ENCODE measurements at regions not wholly inside any gene's neighbourhood (a gene's known extent, or its start where the extent isn't known, plus 50 kb on each side); places are given as distances from the start of the nearest gene placed in this dataset.

DNA sequence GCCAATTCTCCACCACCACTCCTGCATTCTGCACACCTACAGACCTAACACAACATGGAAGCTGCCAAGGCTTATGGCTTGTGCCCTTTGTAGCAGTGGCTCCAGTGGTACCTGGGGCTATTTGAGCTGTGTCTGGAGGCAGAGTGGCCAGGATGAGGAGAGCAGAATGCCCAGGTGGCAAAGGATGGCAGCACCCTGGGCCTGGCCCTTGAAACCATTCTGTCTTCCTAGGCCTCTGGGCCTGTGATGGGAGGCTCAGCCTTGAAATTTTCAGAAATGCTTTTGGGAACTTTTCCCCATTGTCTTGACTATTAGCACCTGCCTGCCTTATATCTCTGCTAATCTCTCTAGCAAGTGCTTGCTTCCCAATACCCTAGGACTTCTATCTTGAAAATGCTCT, 241.7 kb downstream of the TMEM167A start:
- Histone ChIP-seq H4K20me1 (ENCODE audit: insufficient read depth, low read length) (no peaks in the 10 kb centered on the region), H3K27ac (ENCODE audit: extremely low read length, insufficient read depth, low read length) (no peak overlapping the region), H3K4me3 (replicated peaks in 1 of 3; ENCODE audit: insufficient read depth in 1 of 3, low read depth in 2 of 3, low read length in 3 of 3) (no peak overlapping the region), H3K9me3 (ENCODE audit: low read length) (peaks cover 12% of the 10 kb centered on the region; the same call in 1 of the 2 replicates), H3K9ac (ENCODE audit: insufficient read depth, low read depth, low read length) (no peak overlapping the region), H2AFZ (ENCODE audit: low read length) (no peak overlapping the region), H3K4me1 (ENCODE audit: insufficient read depth, low read length) (no peaks in the 10 kb centered on the region), H3K4me2 (ENCODE audit: low read depth, low read length) (no peak overlapping the region), H3K79me2 (ENCODE audit: insufficient read depth, low read length) (no peaks in the 10 kb centered on the region), H3K27me3 (ENCODE audit: control insufficient read depth in 1 of 2, insufficient read depth in 2 of 2, low read length in 2 of 2) (no peaks in the 10 kb centered on the region), H3K36me3 (replicated peaks in 1 of 2; ENCODE audit: control insufficient read depth in 1 of 2, insufficient read depth in 2 of 2, low read length in 2 of 2) (no peaks in the 10 kb centered on the region)
- BruUV-seq (replicated peaks) = no TSS peak
- in situ Hi-C loops (cut with HindIII; ENCODE audit: extremely low pct_ligation_motif_present, low pct_unique_long_range_greater_than_20kb) = no loop called here
- ATAC-seq (no peak), FAIRE-seq (no peak), DNase-seq (ENCODE audit: low spot score) (no peak)
- intact Hi-C loops (cut with micrococcal nuclease; ENCODE audit: unreplicated experiment) = no loop called here
- TF ChIP-seq ZNF343 (CRISPR knock-in tag; IDR thresholded peaks at IDR 0.05) (no peak), HNRNPL (IDR thresholded peaks at IDR 0.05; ENCODE audit: low read depth, low read length) (no peak), ZNF331 (CRISPR knock-in tag; IDR thresholded peaks at IDR 0.05) (no peak), CCDC6 (CRISPR knock-in tag; IDR thresholded peaks at IDR 0.05) (no peak), ARHGAP35 (CRISPR knock-in tag; IDR thresholded peaks at IDR 0.05; ENCODE audit: borderline replicate concordance) (no peak), GATAD1 (CRISPR knock-in tag; IDR thresholded peaks at IDR 0.05) (no peak), SRF (IDR thresholded peaks at IDR 0.05; ENCODE audit: low read depth, low read length) (no peak), MTA1 (CRISPR knock-in tag; IDR thresholded peaks at IDR 0.05; ENCODE audit: borderline replicate concordance) (no peak), ZNF605 (CRISPR knock-in tag; IDR thresholded peaks at IDR 0.05) (no peak)
- TF ChIP-seq, protein P1, sequence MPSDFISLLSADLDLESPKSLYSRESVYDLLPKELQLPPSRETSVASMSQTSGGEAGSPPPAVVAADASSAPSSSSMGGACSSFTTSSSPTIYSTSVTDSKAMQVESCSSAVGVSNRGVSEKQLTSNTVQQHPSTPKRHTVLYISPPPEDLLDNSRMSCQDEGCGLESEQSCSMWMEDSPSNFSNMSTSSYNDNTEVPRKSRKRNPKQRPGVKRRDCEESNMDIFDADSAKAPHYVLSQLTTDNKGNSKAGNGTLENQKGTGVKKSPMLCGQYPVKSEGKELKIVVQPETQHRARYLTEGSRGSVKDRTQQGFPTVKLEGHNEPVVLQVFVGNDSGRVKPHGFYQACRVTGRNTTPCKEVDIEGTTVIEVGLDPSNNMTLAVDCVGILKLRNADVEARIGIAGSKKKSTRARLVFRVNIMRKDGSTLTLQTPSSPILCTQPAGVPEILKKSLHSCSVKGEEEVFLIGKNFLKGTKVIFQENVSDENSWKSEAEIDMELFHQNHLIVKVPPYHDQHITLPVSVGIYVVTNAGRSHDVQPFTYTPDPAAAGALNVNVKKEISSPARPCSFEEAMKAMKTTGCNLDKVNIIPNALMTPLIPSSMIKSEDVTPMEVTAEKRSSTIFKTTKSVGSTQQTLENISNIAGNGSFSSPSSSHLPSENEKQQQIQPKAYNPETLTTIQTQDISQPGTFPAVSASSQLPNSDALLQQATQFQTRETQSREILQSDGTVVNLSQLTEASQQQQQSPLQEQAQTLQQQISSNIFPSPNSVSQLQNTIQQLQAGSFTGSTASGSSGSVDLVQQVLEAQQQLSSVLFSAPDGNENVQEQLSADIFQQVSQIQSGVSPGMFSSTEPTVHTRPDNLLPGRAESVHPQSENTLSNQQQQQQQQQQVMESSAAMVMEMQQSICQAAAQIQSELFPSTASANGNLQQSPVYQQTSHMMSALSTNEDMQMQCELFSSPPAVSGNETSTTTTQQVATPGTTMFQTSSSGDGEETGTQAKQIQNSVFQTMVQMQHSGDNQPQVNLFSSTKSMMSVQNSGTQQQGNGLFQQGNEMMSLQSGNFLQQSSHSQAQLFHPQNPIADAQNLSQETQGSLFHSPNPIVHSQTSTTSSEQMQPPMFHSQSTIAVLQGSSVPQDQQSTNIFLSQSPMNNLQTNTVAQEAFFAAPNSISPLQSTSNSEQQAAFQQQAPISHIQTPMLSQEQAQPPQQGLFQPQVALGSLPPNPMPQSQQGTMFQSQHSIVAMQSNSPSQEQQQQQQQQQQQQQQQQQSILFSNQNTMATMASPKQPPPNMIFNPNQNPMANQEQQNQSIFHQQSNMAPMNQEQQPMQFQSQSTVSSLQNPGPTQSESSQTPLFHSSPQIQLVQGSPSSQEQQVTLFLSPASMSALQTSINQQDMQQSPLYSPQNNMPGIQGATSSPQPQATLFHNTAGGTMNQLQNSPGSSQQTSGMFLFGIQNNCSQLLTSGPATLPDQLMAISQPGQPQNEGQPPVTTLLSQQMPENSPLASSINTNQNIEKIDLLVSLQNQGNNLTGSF (CRISPR knock-in tag; IDR thresholded peaks at IDR 0.05) = no peak
- TF ChIP-seq, protein P2, sequence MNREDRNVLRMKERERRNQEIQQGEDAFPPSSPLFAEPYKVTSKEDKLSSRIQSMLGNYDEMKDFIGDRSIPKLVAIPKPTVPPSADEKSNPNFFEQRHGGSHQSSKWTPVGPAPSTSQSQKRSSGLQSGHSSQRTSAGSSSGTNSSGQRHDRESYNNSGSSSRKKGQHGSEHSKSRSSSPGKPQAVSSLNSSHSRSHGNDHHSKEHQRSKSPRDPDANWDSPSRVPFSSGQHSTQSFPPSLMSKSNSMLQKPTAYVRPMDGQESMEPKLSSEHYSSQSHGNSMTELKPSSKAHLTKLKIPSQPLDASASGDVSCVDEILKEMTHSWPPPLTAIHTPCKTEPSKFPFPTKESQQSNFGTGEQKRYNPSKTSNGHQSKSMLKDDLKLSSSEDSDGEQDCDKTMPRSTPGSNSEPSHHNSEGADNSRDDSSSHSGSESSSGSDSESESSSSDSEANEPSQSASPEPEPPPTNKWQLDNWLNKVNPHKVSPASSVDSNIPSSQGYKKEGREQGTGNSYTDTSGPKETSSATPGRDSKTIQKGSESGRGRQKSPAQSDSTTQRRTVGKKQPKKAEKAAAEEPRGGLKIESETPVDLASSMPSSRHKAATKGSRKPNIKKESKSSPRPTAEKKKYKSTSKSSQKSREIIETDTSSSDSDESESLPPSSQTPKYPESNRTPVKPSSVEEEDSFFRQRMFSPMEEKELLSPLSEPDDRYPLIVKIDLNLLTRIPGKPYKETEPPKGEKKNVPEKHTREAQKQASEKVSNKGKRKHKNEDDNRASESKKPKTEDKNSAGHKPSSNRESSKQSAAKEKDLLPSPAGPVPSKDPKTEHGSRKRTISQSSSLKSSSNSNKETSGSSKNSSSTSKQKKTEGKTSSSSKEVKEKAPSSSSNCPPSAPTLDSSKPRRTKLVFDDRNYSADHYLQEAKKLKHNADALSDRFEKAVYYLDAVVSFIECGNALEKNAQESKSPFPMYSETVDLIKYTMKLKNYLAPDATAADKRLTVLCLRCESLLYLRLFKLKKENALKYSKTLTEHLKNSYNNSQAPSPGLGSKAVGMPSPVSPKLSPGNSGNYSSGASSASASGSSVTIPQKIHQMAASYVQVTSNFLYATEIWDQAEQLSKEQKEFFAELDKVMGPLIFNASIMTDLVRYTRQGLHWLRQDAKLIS (CRISPR knock-in tag; IDR thresholded peaks at IDR 0.05) = no peak
- TF ChIP-seq, protein P3, sequence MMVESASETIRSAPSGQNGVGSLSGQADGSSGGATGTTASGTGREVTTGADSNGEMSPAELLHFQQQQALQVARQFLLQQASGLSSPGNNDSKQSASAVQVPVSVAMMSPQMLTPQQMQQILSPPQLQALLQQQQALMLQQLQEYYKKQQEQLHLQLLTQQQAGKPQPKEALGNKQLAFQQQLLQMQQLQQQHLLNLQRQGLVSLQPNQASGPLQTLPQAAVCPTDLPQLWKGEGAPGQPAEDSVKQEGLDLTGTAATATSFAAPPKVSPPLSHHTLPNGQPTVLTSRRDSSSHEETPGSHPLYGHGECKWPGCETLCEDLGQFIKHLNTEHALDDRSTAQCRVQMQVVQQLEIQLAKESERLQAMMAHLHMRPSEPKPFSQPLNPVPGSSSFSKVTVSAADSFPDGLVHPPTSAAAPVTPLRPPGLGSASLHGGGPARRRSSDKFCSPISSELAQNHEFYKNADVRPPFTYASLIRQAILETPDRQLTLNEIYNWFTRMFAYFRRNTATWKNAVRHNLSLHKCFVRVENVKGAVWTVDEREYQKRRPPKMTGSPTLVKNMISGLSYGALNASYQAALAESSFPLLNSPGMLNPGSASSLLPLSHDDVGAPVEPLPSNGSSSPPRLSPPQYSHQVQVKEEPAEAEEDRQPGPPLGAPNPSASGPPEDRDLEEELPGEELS (CRISPR knock-in tag; IDR thresholded peaks at IDR 0.05) = no peak
- ChIA-PET POLR2A (no interaction called here), CTCF (ENCODE audit: low intra/inter-chr PET ratio, low total read pairs) (no interaction called here)

Measured in HepG2 (cell line).